Upper lobe of right lung (tissue), 1 donor: ENCODE measurements at regions not wholly inside any gene's neighbourhood (a gene's known extent, or its start where the extent isn't known, plus 50 kb on each side); places are given as distances from the start of the nearest gene placed in this dataset.
A peak's percentile ranks its signal among the peaks of the same experiment; 100 is the strongest.

ENCODE experiments used
- ATAC-seq: fragments of 200-7000 bp; cut with Tn5 transposase; one replicate; pipeline ENCODE4 v1.9.1; 2020; ENCODE audit warnings: mild to moderate bottlenecking, moderate library complexity
- DNase-seq: peaks from one replicate; pipeline ENCODE4 v3.0.0-alpha.2; 2020
- H3K27ac ChIP-seq: fragments of 200-600 bp; one replicate; pipeline ENCODE4 v1.8.0; 2022
- H3K27me3 ChIP-seq: fragments of 200-600 bp; one replicate; pipeline ENCODE4 v1.8.0; 2022; ENCODE audit warnings: mild to moderate bottlenecking
- H3K36me3 ChIP-seq: fragments of 200-600 bp; one replicate; pipeline ENCODE4 v1.8.0; 2022
- H3K4me1 ChIP-seq: fragments of 200-600 bp; one replicate; pipeline ENCODE4 v1.8.0; 2022
- H3K4me3 ChIP-seq: fragments of 200-600 bp; one replicate; pipeline ENCODE4 v1.8.0; 2022; ENCODE audit warnings: mild to moderate bottlenecking
- H3K9me3 ChIP-seq: fragments of 200-600 bp; one replicate; pipeline ENCODE4 v1.8.0; 2022
- intact Hi-C: fragments of 100-400 bp; cut with DNase I; formaldehyde crosslinking; loops from one replicate; pipeline ENCODE4 v1.11.0; 2022
- TF ChIP-seq, protein P1 (sequence below): fragments of 200-600 bp; IDR thresholded peaks from one replicate; pipeline ENCODE4 v1.8.0; 2022; ENCODE audit warnings: antibody characterized with exemption
- donor health status: DM: no; HTN: yes; CAD: no; lungs with severe emphysema.

DNA sequence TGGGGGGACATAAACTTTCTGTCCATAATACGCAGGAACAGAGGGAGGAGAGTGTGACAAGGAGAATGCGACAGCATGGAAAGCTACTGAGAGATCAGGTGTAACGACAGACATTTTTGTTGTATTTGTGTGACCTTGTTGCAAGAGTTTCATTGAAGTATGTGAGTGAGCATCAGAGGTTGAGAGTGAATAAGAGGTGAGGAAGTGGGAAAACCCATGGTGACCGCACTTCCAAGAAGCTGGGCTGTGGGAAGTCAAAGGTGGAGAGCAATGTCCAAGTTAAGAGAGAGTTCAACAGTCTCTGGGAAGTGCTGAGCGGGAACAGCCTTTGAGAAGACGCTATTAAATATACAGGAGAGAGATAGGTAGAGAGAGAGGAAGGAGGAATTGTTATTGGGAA, 76.4 kb upstream of the PGRMC2 start:
- intact Hi-C loops, result no loop called here
- TF ChIP-seq, protein P1, sequence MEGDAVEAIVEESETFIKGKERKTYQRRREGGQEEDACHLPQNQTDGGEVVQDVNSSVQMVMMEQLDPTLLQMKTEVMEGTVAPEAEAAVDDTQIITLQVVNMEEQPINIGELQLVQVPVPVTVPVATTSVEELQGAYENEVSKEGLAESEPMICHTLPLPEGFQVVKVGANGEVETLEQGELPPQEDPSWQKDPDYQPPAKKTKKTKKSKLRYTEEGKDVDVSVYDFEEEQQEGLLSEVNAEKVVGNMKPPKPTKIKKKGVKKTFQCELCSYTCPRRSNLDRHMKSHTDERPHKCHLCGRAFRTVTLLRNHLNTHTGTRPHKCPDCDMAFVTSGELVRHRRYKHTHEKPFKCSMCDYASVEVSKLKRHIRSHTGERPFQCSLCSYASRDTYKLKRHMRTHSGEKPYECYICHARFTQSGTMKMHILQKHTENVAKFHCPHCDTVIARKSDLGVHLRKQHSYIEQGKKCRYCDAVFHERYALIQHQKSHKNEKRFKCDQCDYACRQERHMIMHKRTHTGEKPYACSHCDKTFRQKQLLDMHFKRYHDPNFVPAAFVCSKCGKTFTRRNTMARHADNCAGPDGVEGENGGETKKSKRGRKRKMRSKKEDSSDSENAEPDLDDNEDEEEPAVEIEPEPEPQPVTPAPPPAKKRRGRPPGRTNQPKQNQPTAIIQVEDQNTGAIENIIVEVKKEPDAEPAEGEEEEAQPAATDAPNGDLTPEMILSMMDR, result no peak
- no peak overlapping the region for H3K4me3 ChIP-seq
- no peak overlapping the region for H3K27ac ChIP-seq
- H3K4me1 ChIP-seq, result no peaks in the 10 kb centered on the region
- no peaks in the 10 kb centered on the region for H3K36me3 ChIP-seq
- H3K9me3 ChIP-seq, result no peaks in the 10 kb centered on the region
- ATAC-seq (no peak), DNase-seq (no peak)
- H3K27me3 ChIP-seq, result no peaks in the 10 kb centered on the region

DNA sequence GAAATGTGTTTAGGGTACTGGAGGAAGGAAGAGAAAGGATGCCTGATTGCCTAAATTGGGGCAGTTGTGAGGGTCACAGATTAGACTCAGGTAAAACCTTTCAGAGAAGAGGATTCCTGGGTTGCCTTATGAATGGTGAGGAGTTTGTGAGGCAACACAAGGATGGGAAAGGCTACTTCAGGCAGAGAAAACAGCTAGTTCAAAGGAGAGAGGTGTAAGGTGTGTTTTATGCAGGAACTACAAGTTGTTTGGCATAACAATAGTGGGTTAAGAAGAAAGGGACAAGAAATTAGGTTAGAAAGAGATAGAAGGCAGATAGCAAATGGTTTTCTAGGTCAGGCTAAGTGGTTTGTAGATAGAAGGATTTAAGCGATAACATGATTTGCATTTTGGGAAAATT, 75.1 kb upstream of the PGRMC2 start:
- no peak overlapping the region for H3K4me3 ChIP-seq
- no peaks in the 10 kb centered on the region for H3K9me3 ChIP-seq
- peaks cover 4% of the 10 kb centered on the region for H3K4me1 ChIP-seq
- no peaks in the 10 kb centered on the region for H3K36me3 ChIP-seq
- TF ChIP-seq, protein P1, result no peak
- no peaks in the 10 kb centered on the region for H3K27me3 ChIP-seq
- no peak for ATAC-seq
- H3K27ac ChIP-seq, result no peak overlapping the region
- DNase-seq, result no peak
- intact Hi-C loops, result no loop called here

DNA sequence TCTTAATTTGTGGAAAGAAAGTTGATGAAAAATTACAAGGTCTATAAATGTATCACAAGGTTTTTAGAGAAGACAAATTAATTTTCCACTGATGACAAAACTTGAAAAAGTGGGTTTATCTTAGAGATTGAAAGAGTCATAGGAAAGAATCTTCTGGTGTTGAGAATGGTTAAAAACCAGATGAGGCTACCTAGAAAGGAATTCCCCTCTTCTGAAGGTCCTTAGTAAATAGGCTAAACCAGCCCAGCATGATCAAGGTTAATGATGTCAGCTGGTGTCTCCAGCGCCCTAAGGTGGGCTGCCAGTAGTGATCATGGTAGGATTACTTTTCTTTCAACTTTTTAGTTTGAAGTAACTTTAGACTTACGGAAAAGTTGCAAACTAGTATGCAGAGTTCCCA, 71.8 kb upstream of the PGRMC2 start:
- Histone ChIP-seq H3K27me3 (no peaks in the 10 kb centered on the region), H3K4me1 (peaks cover 13% of the 10 kb centered on the region), H3K4me3 (no peak overlapping the region), H3K36me3 (no peaks in the 10 kb centered on the region), H3K27ac (no peak overlapping the region), H3K9me3 (no peaks in the 10 kb centered on the region)
- TF ChIP-seq, protein P1, result no peak
- ATAC-seq (no peak), DNase-seq (no peak)
- intact Hi-C loops, result no loop called here

DNA sequence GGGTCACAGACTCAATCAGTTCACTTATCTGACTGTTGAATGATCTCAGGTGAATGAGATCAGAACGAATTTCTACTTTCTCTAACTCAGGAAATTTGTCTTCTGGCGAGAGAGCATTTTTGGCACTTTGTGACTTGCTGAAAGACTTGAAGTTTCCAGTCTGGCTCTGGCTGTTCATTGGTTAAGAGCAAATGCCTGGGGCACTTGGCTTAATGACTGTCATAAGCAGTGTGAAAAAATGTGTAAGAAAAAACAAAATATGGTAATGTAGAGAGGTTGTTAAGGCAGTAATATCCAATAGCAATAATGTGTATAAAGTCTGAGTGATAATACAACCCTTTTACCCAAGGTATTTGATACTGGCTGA, 71.3 kb upstream of the PGRMC2 start:
- no peaks in the 10 kb centered on the region for H3K27me3 ChIP-seq
- H3K27ac ChIP-seq, result no peak overlapping the region
- intact Hi-C loops, result no loop called here
- DNase-seq (no peak), ATAC-seq (no peak)
- TF ChIP-seq, protein P1, result no peak
- H3K4me3 ChIP-seq, result no peak overlapping the region
- H3K4me1 ChIP-seq, result peaks cover 15% of the 10 kb centered on the region
- no peaks in the 10 kb centered on the region for H3K36me3 ChIP-seq
- no peaks in the 10 kb centered on the region for H3K9me3 ChIP-seq

DNA sequence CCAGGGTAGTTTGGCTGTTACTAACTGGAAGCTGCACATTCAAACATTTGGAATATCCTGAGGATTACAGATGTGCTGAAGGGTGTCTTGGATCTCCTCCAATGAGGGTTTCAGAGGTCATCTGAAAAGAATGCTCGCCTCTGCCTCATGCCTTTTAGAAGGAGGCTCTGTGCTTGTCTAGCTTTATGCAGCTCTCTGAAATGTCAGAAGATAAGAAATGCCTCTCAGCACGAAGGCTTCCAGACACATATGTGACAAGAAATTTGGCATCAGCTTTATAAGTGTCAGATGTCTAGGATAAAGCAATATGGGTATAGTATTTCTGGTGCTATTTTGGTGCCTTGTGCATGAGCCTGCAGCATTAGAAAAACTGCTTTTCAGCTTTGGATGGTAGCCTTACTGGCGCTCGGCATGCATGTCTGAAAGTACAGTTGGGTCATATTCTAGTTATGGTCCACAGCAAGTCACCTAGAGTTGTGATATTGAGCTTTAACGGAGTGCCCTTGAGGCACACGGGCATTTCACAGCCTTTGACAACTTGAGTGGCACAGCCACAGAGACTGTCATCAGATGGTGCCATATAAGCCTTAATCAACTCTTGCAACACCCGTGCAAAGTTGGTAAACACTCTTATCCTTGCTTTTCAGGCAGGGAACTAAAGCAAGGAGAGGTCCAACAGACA, 70.8 kb upstream of the PGRMC2 start:
- TF ChIP-seq, protein P1, result no peak
- no peaks in the 10 kb centered on the region for H3K9me3 ChIP-seq
- intact Hi-C loops, result no loop called here
- peak; percentile 70 for ATAC-seq
- H3K4me1 ChIP-seq, result peaks cover 15% of the 10 kb centered on the region
- DNase-seq, result no peak
- no peaks in the 10 kb centered on the region for H3K27me3 ChIP-seq
- no peaks in the 10 kb centered on the region for H3K36me3 ChIP-seq
- H3K4me3 ChIP-seq, result no peak overlapping the region
- H3K27ac ChIP-seq, result no peak overlapping the region

DNA sequence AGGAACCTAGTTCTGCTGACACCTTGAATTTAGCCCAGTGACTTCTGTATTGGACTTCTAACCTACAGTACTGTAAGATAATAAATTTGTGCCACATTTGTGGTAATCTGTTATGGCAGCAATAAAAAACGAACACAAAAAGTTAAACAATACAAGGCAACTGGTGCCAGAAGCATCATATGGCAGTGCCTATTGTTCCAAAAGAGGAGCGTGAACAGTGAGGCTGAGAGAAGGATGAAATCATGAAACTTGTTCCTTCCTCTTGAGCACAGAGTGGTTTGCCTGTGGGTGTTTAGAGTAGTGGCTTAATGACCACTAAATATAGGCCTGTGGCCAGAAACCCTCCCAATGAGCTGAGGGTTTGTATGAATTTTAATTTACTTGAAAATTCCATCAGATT, 69.7 kb upstream of the PGRMC2 start:
- H3K4me3 ChIP-seq, result no peak overlapping the region
- DNase-seq (no peak), ATAC-seq (no peak)
- intact Hi-C loops, result no loop called here
- H3K36me3 ChIP-seq, result no peaks in the 10 kb centered on the region
- H3K27ac ChIP-seq, result no peak overlapping the region
- H3K4me1 ChIP-seq, result peaks cover 15% of the 10 kb centered on the region
- TF ChIP-seq, protein P1, result no peak
- H3K27me3 ChIP-seq, result no peaks in the 10 kb centered on the region
- no peaks in the 10 kb centered on the region for H3K9me3 ChIP-seq
